NB4 (cell line): ENCODE measurements at regions not wholly inside any gene's neighbourhood (a gene's known extent, or its start where the extent isn't known, plus 50 kb on each side); places are given as distances from the start of the nearest gene placed in this dataset.

Source experiments
- DNase-seq: peaks from one replicate; pipeline ENCODE4 v3.0.0; 2010; ENCODE audit warnings: low read depth
- H3K4me3 ChIP-seq: one replicate; pipeline ENCODE4 v1.5.1; 2011; ENCODE audit warnings: mild to moderate bottlenecking, low read depth, low read length, moderate library complexity
- CTCF ChIP-seq: IDR thresholded peaks from one replicate; pipeline ENCODE4 v1.5.1; 2012; ENCODE audit warnings: low read depth, low read length
- MAX ChIP-seq: IDR thresholded peaks from 2 replicates; pipeline ENCODE4 v1.6.1; 2011; ENCODE audit warnings: low read depth, low read length
- MYC ChIP-seq: IDR thresholded peaks from 2 replicates; pipeline ENCODE4 v1.6.1; 2011; ENCODE audit warnings: low read depth, low read length
- POLR2A ChIP-seq: IDR thresholded peaks from 2 replicates; pipeline ENCODE4 v1.6.1; 2011; ENCODE audit warnings: mild to moderate bottlenecking; ENCODE audit not compliant: insufficient read length; ENCODE audit errors: extremely low read depth

- no peak for DNase-seq
- TF ChIP-seq MAX (no peak), MYC (no peak), CTCF (no peak), POLR2A (no peak)
- no peak overlapping the region for H3K4me3 ChIP-seq
Observed at GRCh38 chr11:116460156-116460920, 312.4 kb downstream of the BUD13 start.

GRCh38 chr11:116459185-116460045 is 313.4 kb downstream of the BUD13 start:
- TF ChIP-seq MAX (no peak), CTCF (no peak), MYC (no peak), POLR2A (no peak)
- no peak for DNase-seq
- H3K4me3 ChIP-seq, result no peak overlapping the region

- TF ChIP-seq POLR2A, result no peak
- TF ChIP-seq MYC, result no peak
- no peak for TF ChIP-seq MAX
- no peak for TF ChIP-seq CTCF
- no peak overlapping the region for H3K4me3 ChIP-seq
- no peak for DNase-seq
Observed at GRCh38 chr11:116458546-116458945, 314.2 kb downstream of the BUD13 start.

GRCh38 chr11:116457336-116458007 is 315.3 kb downstream of the BUD13 start:
- no peak overlapping the region for H3K4me3 ChIP-seq
- no peak for TF ChIP-seq MYC
- no peak for TF ChIP-seq POLR2A
- no peak for TF ChIP-seq CTCF
- TF ChIP-seq MAX, result no peak
- DNase-seq, result no peak

- H3K4me3 ChIP-seq, result no peak overlapping the region
- DNase-seq, result no peak
- no peak for TF ChIP-seq POLR2A
- TF ChIP-seq MYC, result no peak
- TF ChIP-seq CTCF, result no peak
- TF ChIP-seq MAX, result no peak
Observed at GRCh38 chr11:116454951-116455350, 317.8 kb downstream of the BUD13 start.
